Raji (cell line): ENCODE measurements at regions not wholly inside any gene's neighbourhood (a gene's known extent, or its start where the extent isn't known, plus 50 kb on each side); places are given as distances from the start of the nearest gene placed in this dataset.

ENCODE experiments used
- POLR2A ChIP-seq: IDR thresholded peaks from 2 replicates; pipeline ENCODE4 v1.6.1; 2011; ENCODE audit warnings: low read depth, low read length, control low read depth; ENCODE audit not compliant: insufficient read depth

- TF ChIP-seq POLR2A = no peak
These were observed 484.6 kb downstream of the ZNF608 start for GRCh38 chr5:124261848-124262247.

- no peak for TF ChIP-seq POLR2A
These were observed 485.4 kb downstream of the ZNF608 start for GRCh38 chr5:124260921-124261515.

- no peak for TF ChIP-seq POLR2A
These were observed 487.4 kb downstream of the ZNF608 start for GRCh38 chr5:124259017-124259416.

GRCh38 chr5:124257048-124257447 is 489.4 kb downstream of the ZNF608 start:
- no peak for TF ChIP-seq POLR2A

DNA sequence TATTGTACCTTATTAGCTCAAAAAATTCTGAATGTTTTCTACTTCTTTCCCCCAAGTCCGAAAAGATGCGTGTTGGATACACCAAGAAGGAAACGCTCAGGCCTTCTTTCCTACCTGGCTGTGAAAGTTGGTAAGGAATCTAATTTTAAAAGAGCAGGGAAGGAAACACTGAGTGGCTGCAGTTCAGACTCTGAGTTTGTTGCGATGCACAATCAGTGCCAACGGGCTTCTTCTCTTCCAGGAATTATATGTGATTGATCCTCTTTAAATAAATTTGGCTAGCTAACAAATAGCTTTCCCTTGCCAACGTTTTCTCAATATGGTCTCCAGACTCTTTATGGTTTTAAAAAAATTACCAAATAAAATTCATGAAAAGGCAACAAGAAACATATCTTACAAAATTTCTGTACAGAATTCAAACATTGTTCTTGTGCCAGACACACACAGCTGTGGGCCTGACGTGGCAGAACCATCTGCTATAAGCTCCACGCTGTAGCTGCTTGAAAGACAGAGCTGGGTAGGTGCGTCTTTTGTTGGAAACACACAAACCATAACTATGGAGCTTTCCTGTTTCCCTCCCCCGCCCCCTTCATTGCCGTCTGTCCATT is 493.1 kb downstream of the ZNF608 start:
- no peak for TF ChIP-seq POLR2A

- TF ChIP-seq POLR2A = no peak
These were observed 493.7 kb downstream of the ZNF608 start for GRCh38 chr5:124252747-124253146.

- no peak for TF ChIP-seq POLR2A
These were observed 494.2 kb downstream of the ZNF608 start for GRCh38 chr5:124252191-124252638.

DNA sequence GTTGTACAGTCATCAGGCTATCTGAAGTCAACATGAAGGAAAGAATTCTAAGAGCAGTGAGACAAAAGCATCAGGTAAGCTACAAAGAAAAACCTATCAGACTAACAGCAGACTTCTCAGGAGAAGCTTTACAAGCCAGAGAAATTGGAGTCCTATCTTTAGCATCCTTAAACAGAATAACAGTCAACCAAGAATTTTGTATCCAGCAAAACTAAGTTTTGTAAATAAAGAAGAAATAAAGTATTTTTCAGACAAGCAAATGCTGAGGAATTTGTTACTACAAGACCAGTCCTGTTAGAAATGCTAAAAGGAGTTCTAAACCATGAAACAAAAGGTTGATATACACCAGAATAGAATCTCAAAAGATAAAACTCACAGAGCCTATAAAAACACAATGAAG is 501.2 kb downstream of the ZNF608 start:
- TF ChIP-seq POLR2A = no peak

DNA sequence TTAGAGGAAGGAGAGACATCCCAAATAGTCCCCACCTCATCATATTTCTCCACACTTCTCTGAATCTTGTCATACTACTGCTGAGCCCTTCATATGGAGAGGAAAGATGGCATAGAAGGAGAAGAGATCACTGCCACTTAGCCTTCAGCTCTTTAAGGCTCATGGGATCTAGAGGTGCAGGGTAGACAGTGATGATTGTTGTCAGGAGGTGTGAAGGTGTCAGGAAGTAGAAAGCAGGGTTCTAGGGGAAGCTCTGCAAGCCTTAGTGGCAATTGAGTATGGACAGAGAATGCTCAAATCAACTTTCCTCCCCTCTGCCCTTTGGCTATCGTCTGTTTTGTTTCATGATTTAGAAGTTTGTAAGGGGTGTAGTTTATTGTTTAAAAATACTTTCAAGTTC is 505.7 kb downstream of the ZNF608 start:
- no peak for TF ChIP-seq POLR2A

DNA sequence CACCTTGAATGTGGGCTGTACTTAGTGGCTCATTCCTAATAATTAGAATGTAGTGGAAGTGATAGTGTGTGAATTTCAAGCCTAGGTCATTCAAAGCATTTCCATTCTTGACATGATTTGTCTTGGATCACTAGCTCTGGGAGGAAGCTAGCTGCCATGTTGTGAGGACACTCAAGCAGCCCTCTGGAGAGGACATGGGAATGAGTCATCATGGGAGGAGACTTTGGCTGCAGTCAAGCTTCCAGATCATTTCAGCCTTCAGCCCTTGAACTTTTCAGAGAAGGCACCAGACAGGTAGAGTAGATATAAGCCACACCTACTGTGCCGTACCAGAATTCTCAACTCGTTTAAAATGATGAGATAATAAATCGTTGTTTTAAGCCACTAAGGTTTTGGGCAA is 506.9 kb downstream of the ZNF608 start:
- TF ChIP-seq POLR2A = no peak

- no peak for TF ChIP-seq POLR2A
These were observed 508.1 kb downstream of the ZNF608 start for GRCh38 chr5:124238350-124238749.

DNA sequence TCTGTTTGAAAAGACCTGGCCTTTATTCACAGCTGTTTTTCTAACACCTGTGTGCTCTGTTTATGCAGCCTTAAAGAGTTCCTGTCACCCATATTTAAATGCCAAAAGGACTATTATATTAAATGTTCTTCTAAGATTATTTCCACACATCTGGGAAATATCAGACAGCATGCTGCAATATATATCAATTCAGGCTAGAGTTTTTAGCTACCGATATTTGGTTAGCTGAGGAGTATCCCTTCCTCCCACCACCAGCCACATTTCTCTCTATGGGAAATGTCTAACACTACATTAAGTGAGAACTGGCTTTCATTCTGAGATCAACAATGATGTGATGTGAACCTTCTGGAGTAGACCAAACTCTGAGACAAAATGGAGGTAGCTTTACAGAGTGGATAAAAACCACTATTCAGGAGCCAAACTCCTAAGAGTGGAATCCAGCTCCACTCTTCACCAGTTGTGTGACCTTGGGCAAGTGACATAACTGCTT is 509.2 kb downstream of the ZNF608 start:
- TF ChIP-seq POLR2A = no peak

- no peak for TF ChIP-seq POLR2A
These were observed 509.9 kb downstream of the ZNF608 start for GRCh38 chr5:124236361-124237205.

- TF ChIP-seq POLR2A = no peak
These were observed 510.9 kb downstream of the ZNF608 start for GRCh38 chr5:124235576-124235975.

DNA sequence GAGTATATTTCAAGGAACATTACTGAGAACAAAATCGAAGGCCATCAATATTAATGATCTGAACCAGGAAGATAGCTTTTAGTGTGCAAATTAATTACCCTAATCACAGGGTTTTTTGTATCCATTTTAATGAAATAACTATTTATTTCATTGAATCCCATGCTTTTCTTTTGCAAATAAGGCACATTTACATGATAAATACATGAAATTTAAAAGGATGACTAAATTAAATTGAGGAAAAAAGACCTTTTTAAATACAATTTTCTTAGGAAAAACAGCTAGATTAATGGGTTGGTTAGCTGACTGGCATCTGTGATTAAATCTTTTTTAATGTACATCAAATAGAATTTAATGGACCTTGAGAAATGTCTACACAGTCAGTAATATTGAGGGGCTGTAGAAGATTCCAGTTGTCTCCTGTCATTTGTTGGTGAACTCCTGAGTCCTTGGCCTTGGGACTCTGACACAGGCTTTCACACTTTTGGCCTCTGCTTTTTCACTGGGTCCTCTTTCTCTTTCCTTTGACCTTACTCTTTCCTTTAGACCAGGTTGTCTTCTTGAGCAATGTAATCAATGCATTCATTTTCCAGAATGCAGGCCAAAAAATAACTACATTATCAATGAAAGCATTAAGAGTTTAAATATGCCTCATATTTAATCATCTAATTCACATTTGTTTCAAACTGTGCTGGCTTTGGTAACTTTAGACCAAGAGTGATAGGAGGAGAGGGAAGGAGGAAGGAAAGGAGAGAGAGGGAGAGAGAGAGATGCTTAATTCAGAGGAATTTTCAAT is 511.5 kb downstream of the ZNF608 start:
- no peak for TF ChIP-seq POLR2A
